Gastroesophageal sphincter (tissue), 4 donors: ENCODE measurements at regions not wholly inside any gene's neighbourhood (a gene's known extent, or its start where the extent isn't known, plus 50 kb on each side); places are given as distances from the start of the nearest gene placed in this dataset.
"Not testable (repeated sequence)": the region's sequence is repeated elsewhere in the genome, so short reads cannot be mapped to it uniquely, and the experiment has no call there.

Source experiments
- ATAC-seq: fragments of 150-250 bp; one replicate; pipeline ENCODE4 v1.9.1; 2016; ENCODE audit warnings: mild to moderate bottlenecking, moderate library complexity
- H3K27ac ChIP-seq, 4 donors: fragments of 200-600 bp; sonication (generic) in 3 of 4; 1 replicate in 3 of 4; 2 replicates in 1 of 4; pipeline ENCODE4 v1.5.1; 2016 to 2019
- H3K27me3 ChIP-seq: fragments of 200-600 bp; sonication (generic); one replicate; pipeline ENCODE4 v1.5.1; 2019
- H3K36me3 ChIP-seq, 2 donors: fragments of 200-600 bp; sonication (generic); one replicate each; pipeline ENCODE4 v1.5.1; 2019; ENCODE audit warnings: control low read depth in 1 of 2
- H3K4me1 ChIP-seq, 3 donors: fragments of 200-600 bp; sonication (generic); 1 replicate in 2 of 3; 2 replicates in 1 of 3; pipeline ENCODE4 v1.5.1; 2016 to 2019; ENCODE audit warnings: control low read depth in 2 of 3
- H3K4me3 ChIP-seq, 2 donors: fragments of 200-600 bp; sonication (generic); one replicate each; pipeline ENCODE4 v1.5.1; 2019; ENCODE audit warnings: mild to moderate bottlenecking in 1 of 2, moderate library complexity in 1 of 2
- H3K9me3 ChIP-seq, 3 donors: fragments of 200-600 bp; sonication (generic); one replicate each; pipeline ENCODE4 v1.5.1; 2017 to 2019; ENCODE audit warnings: control low read depth in 2 of 3
- CTCF ChIP-seq, 4 experiments: fragments of 200-600 bp in 2 of 4; fragments of 450-650 bp in 2 of 4; sonication (generic) in 1 of 4; IDR thresholded peaks; one replicate each; pipeline ENCODE4 v1.5.1; 2017 to 2019; ENCODE audit warnings: antibody characterized with exemption in 4 of 4, mild to moderate bottlenecking in 2 of 4, moderate library complexity in 2 of 4
- EP300 ChIP-seq: sonication (generic); formaldehyde crosslinking; IDR thresholded peaks from one replicate; pipeline ENCODE4 v1.6.1; 2017; ENCODE audit warnings: antibody characterized with exemption, mild to moderate bottlenecking
- POLR2A ChIP-seq, 2 donors: fragments of 450-650 bp; IDR thresholded peaks; one replicate each; pipeline ENCODE4 v1.6.1; 2017; ENCODE audit warnings: antibody characterized with exemption in 2 of 2, mild to moderate bottlenecking in 2 of 2, moderate library complexity in 1 of 2
- POLR2AphosphoS5 ChIP-seq: sonication (generic); formaldehyde crosslinking; IDR thresholded peaks from one replicate; pipeline ENCODE4 v1.6.1; 2017; ENCODE audit warnings: antibody characterized with exemption
- WGBS, 2 donors: methylation state at CpG; one replicate each; pipeline ENCODE4 v1.1.5; 2018; ENCODE audit warnings: low coverage in 1 of 2; 5-methylcytosine and 5-hydroxymethylcytosine counted together

- Histone ChIP-seq H3K4me3 (no peak overlapping the region), H3K36me3 (no peaks in the 10 kb centered on the region), H3K9me3 (no peaks in the 10 kb centered on the region), H3K27ac (no peak overlapping the region), H3K4me1 (peaks cover 0 to 23% (median 2%) of the 10 kb centered on the region in 3 donors), H3K27me3 (no peaks in the 10 kb centered on the region)
- TF ChIP-seq EP300 (no peak), POLR2AphosphoS5 (no peak), POLR2A (IDR thresholded peaks at IDR 0.05) (no peak), CTCF (IDR thresholded peaks at IDR 0.05) (no peak)
- WGBS, 2 donors: 26 to 35% methylated on average over 2 of the region's 2 CpGs
- no peak for ATAC-seq
Observed at GRCh38 chr6:112886415-112886814, 539.3 kb downstream of the RFPL4B start.

- not testable (repeated sequence) for H3K36me3 ChIP-seq, H3K27me3 ChIP-seq, H3K27ac ChIP-seq, H3K9me3 ChIP-seq, ATAC-seq, H3K4me3 ChIP-seq
- WGBS, 2 donors: 88 to 100% methylated on average over 1 of the region's 4 CpGs
- H3K4me1 ChIP-seq: peaks cover 0 to 22% (median 2%) of the 10 kb centered on the region in 3 donors
Observed at GRCh38 chr6:112887424-112887823, 540.3 kb downstream of the RFPL4B start.

DNA sequence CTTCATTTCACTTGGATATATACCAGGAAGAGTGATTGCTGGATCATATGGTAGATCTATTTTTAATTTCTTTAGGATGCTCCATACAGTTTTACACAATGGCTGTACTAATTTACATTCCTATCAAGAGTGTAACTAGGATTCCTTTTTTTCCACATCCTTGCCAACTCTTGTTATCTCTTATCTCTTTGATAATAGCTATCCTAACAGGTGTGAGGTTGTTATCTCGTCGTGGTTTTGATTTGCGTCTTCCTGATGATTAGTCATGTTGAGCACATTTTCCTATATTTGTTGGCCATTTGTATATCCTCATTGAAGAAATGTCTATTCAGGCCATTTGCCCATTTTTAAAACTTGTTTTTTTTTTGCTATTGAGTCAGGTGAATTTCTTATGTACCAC lies 552.4 kb downstream of the RFPL4B start:
- no peaks in the 10 kb centered on the region for H3K36me3 ChIP-seq
- WGBS, 2 donors: 94 to 100% methylated on average over 2 to 3 of the region's 3 CpGs

GRCh38 chr6:112903361-112903760 lies 556.2 kb downstream of the RFPL4B start:
- TF ChIP-seq EP300 (no peak), POLR2A (IDR thresholded peaks at IDR 0.05) (no peak), CTCF (IDR thresholded peaks at IDR 0.05) (no peak), POLR2AphosphoS5 (no peak)
- no peak overlapping the region for H3K4me3 ChIP-seq
- 83 to 96% methylated on average over 2 of the region's 2 CpGs for WGBS, 2 donors
- H3K27ac ChIP-seq: no peak overlapping the region
- no peaks in the 10 kb centered on the region for H3K9me3 ChIP-seq
- no peak for ATAC-seq
- H3K4me1 ChIP-seq: no peaks in the 10 kb centered on the region
- H3K36me3 ChIP-seq: no peaks in the 10 kb centered on the region
- no peaks in the 10 kb centered on the region for H3K27me3 ChIP-seq

More for the DNA sequence above, 552.4 kb downstream of the RFPL4B start:
- no peak for ATAC-seq
- TF ChIP-seq EP300 (no peak), POLR2AphosphoS5 (no peak), CTCF (IDR thresholded peaks at IDR 0.05) (no peak), POLR2A (IDR thresholded peaks at IDR 0.05) (no peak)
- Histone ChIP-seq H3K27me3 (no peaks in the 10 kb centered on the region), H3K4me1 (no peaks in the 10 kb centered on the region), H3K4me3 (no peak overlapping the region), H3K9me3 (no peaks in the 10 kb centered on the region), H3K27ac (no peak overlapping the region)

- Histone ChIP-seq H3K27ac (no peak overlapping the region), H3K4me3 (no peak overlapping the region), H3K36me3 (no peaks in the 10 kb centered on the region), H3K9me3 (no peaks in the 10 kb centered on the region), H3K27me3 (no peaks in the 10 kb centered on the region), H3K4me1 (peaks cover 0 to 3% (median 0%) of the 10 kb centered on the region in 3 donors)
- ATAC-seq: no peak
- no peak for TF ChIP-seq POLR2A (IDR thresholded peaks at IDR 0.05)
- TF ChIP-seq CTCF (IDR thresholded peaks at IDR 0.05): no peak
- no peak for TF ChIP-seq EP300
- no peak for TF ChIP-seq POLR2AphosphoS5
- WGBS, 2 donors: 40 to 42% methylated on average over 1 of the region's 1 CpG
Observed at GRCh38 chr6:112906726-112907125, 559.6 kb downstream of the RFPL4B start.
